HEK293 (cell line): ENCODE measurements at regions not wholly inside any gene's neighbourhood (a gene's known extent, or its start where the extent isn't known, plus 50 kb on each side); places are given as distances from the start of the nearest gene placed in this dataset.

Source experiments
- CTCF ChIA-PET: fragments of 350-600 bp; formaldehyde crosslinking; extraction: SDS; loops from one replicate; lab custom pipeline; 2021; ENCODE audit warnings: antibody characterized with exemption; lab: Yijun Ruan, JAX
- POLR2A ChIA-PET: fragments of 300-600 bp; formaldehyde crosslinking; extraction: SDS; loops from one replicate; lab custom pipeline; 2020; ENCODE audit warnings: antibody characterized with exemption, inconsistent platforms; lab: Yijun Ruan, JAX
- H3K27ac ChIP-seq: fragments of 200-500 bp; sonication (Bioruptor generic); 2 replicates; pipeline ENCODE4 v1.5.1; 2014; ENCODE audit warnings: low read depth, low read length, control low read depth, inconsistent platforms; ENCODE audit errors: extremely low read depth
- H3K36me3 ChIP-seq, 2 experiments: fragments of 200-500 bp in 1 of 2; sonication (Bioruptor generic) in 1 of 2; 1 replicate in 1 of 2; 2 replicates in 1 of 2; pipeline ENCODE4 v1.5.1; 2014 to 2017; ENCODE audit warnings: inconsistent platforms in 2 of 2, low read length in 2 of 2; ENCODE audit not compliant: control insufficient read depth in 2 of 2, insufficient read depth in 1 of 2
- H3K4me1 ChIP-seq: fragments of 200-500 bp; sonication (Bioruptor generic); 2 replicates; pipeline ENCODE4 v1.5.1; 2014; ENCODE audit warnings: mild to moderate bottlenecking, low read length, inconsistent platforms; ENCODE audit not compliant: control insufficient read depth, insufficient read depth
- H3K4me3 ChIP-seq: 2 replicates; pipeline ENCODE4 v1.5.1; 2011; ENCODE audit warnings: low read depth, mild to moderate bottlenecking, control low read depth, low read length, moderate library complexity
- H3K9me3 ChIP-seq: fragments of 200-500 bp; sonication (Bioruptor generic); 2 replicates; pipeline ENCODE4 v1.5.1; 2014; ENCODE audit warnings: low read depth, low read length, inconsistent platforms; ENCODE audit not compliant: control insufficient read depth, insufficient read depth
- MYNN ChIP-seq: fragments of 450-650 bp; formaldehyde crosslinking; IDR thresholded peaks from 2 replicates; pipeline ENCODE4 v1.5.1; 2016; ENCODE audit warnings: missing biosample characterization, missing genetic modification characterization, borderline replicate concordance
- RBAK ChIP-seq: fragments of 450-650 bp; formaldehyde crosslinking; IDR thresholded peaks from 2 replicates; pipeline ENCODE4 v1.5.1; 2016; ENCODE audit warnings: missing biosample characterization, missing genetic modification characterization
- SCRT2 ChIP-seq: fragments of 450-650 bp; formaldehyde crosslinking; IDR thresholded peaks from 2 replicates; pipeline ENCODE4 v1.5.1; 2016; ENCODE audit warnings: missing biosample characterization, missing genetic modification characterization
- ZFHX2 ChIP-seq: fragments of 450-650 bp; formaldehyde crosslinking; conservative IDR thresholded peaks from 2 replicates; pipeline ENCODE4 v1.5.1; 2016; ENCODE audit warnings: missing biosample characterization, missing genetic modification characterization
- ZNF112 ChIP-seq: fragments of 450-650 bp; formaldehyde crosslinking; IDR thresholded peaks from 2 replicates; pipeline ENCODE4 v1.5.0; 2017; ENCODE audit warnings: missing biosample characterization, missing genetic modification characterization
- ZNF146 ChIP-seq: fragments of 450-650 bp; formaldehyde crosslinking; IDR thresholded peaks from 2 replicates; pipeline ENCODE4 v1.5.1; 2016; ENCODE audit warnings: missing biosample characterization, missing genetic modification characterization
- ZNF155 ChIP-seq: fragments of 450-650 bp; formaldehyde crosslinking; IDR thresholded peaks from 2 replicates; pipeline ENCODE4 v1.5.1; 2016; ENCODE audit warnings: missing biosample characterization, missing genetic modification characterization
- ZNF324 ChIP-seq: fragments of 450-650 bp; formaldehyde crosslinking; IDR thresholded peaks from 2 replicates; pipeline ENCODE4 v1.5.1; 2016; ENCODE audit warnings: missing biosample characterization, missing genetic modification characterization
- ZNF354C ChIP-seq: fragments of 450-650 bp; formaldehyde crosslinking; IDR thresholded peaks from 2 replicates; pipeline ENCODE4 v1.5.1; 2016; ENCODE audit warnings: missing biosample characterization, missing genetic modification characterization, low read depth, borderline replicate concordance
- ZNF404 ChIP-seq: fragments of 450-650 bp; formaldehyde crosslinking; IDR thresholded peaks from 2 replicates; pipeline ENCODE4 v1.5.1; 2017; ENCODE audit warnings: missing biosample characterization, missing genetic modification characterization
- ZNF530 ChIP-seq: fragments of 450-650 bp; formaldehyde crosslinking; IDR thresholded peaks from 2 replicates; pipeline ENCODE4 v1.5.1; 2016; ENCODE audit warnings: low read depth, missing biosample characterization, missing genetic modification characterization
- ZNF549 ChIP-seq: fragments of 450-650 bp; IDR thresholded peaks from 2 replicates; pipeline ENCODE4 v1.5.1; 2018; ENCODE audit warnings: missing biosample characterization, missing genetic modification characterization, mild to moderate bottlenecking, inconsistent platforms, moderate library complexity
- ZNF629 ChIP-seq: fragments of 450-650 bp; formaldehyde crosslinking; IDR thresholded peaks from 2 replicates; pipeline ENCODE4 v1.5.1; 2017; ENCODE audit warnings: missing biosample characterization, missing genetic modification characterization
- ZNF701 ChIP-seq: fragments of 450-650 bp; formaldehyde crosslinking; IDR thresholded peaks from 2 replicates; pipeline ENCODE4 v1.5.1; 2016; ENCODE audit warnings: missing biosample characterization, missing genetic modification characterization
- ZNF777 ChIP-seq: fragments of 450-650 bp; formaldehyde crosslinking; IDR thresholded peaks from 2 replicates; pipeline ENCODE4 v1.5.1; 2017; ENCODE audit warnings: missing biosample characterization, missing genetic modification characterization, borderline replicate concordance
- TF ChIP-seq, protein P1 (sequence below): fragments of 450-650 bp; formaldehyde crosslinking; conservative IDR thresholded peaks from 2 replicates; pipeline ENCODE4 v1.5.1; 2016; ENCODE audit warnings: low read depth, missing biosample characterization, missing genetic modification characterization
- TF ChIP-seq, protein P2 (sequence below): fragments of 450-650 bp; formaldehyde crosslinking; IDR thresholded peaks from 2 replicates; pipeline ENCODE4 v1.5.1; 2016; ENCODE audit warnings: missing biosample characterization, missing genetic modification characterization
- TF ChIP-seq, protein P3 (sequence below): fragments of 450-650 bp; formaldehyde crosslinking; IDR thresholded peaks from 2 replicates; pipeline ENCODE4 v1.5.1; 2016; ENCODE audit warnings: missing biosample characterization, missing genetic modification characterization
- TF ChIP-seq, protein P4 (sequence below): fragments of 450-650 bp; formaldehyde crosslinking; IDR thresholded peaks from 2 replicates; pipeline ENCODE4 v1.5.1; 2016; ENCODE audit warnings: missing biosample characterization, missing genetic modification characterization, borderline replicate concordance
- TF ChIP-seq, protein P5 (sequence below): fragments of 450-650 bp; formaldehyde crosslinking; IDR thresholded peaks from 2 replicates; pipeline ENCODE4 v1.5.1; 2017; ENCODE audit warnings: missing biosample characterization, missing genetic modification characterization

DNA sequence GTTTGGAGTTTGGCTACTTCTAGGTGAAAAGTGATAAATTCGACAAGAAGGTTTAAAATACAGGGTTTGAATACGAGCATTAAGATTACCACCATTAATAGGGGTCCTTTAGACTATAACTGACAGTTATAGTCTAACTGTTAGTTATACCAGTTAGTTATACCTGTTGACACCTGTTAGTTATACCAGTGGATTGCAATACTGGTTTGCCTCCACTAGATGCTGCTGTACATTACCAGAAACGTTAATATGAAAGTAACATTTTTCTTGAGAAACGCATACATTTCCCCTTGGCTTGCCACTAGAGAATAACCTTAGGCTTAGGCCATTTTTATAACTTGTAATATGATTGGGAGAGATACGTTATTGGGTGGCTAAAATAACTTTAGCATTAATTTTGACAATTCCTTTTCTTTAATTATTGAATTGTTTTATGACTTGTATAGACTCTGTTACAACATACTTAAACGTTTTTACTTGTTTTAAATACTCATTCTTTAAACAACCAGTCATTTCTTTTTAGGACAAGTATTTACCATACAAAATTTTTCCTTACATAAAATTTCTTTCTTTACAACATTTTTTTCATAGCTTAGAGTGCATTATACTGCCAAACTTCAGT lies 911.2 kb downstream of the FSTL5 start:
- POLR2A ChIA-PET, result no interaction called here
- no peaks in the 10 kb centered on the region for H3K36me3 ChIP-seq
- H3K4me3 ChIP-seq, result no peak overlapping the region
- H3K4me1 ChIP-seq, result no peaks in the 10 kb centered on the region
- no peaks in the 10 kb centered on the region for H3K9me3 ChIP-seq
- no peak overlapping the region for H3K27ac ChIP-seq
- TF ChIP-seq SCRT2 (tag by site-specific recombination) (peak; percentile 85), ZNF354C (tag by site-specific recombination) (no peak)
- CTCF ChIA-PET, result interaction anchor here (0.6 to 0.7 kb wide), 2 partner anchors 163 to 917 kb away, joined by 3 read pairs; no protein-coding TSS in a partner anchor

DNA sequence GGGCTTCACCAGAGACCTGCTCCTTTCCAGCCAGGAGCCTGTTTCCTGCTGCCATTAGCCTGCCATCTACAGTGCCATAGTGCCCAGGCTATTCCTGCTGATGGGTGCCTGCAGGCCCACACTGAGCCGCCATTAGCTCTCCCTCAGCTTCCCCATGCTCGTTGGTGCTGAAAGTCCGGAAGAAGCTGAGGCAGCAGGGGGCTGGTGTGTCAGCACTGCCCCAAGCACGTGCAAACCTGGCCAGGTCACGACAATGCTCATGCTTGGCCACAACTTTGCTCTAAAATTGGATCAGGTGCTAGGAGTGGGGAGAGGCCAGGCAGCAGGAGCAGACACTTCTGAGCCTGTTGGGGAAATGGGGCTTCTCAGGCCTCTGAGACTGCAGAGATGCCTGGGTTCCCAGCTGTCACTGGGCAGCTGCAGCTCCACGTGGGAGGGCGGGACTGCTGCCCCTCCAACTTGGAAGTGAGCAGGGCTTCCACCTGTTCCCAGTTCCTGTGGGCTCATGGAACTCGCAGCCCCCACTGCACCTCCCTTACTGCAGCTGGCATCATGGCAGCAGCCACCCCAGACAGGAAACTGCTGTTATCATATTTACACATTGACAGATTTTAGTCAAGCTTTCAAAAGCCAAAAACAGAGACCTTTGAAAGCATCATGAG lies 913.9 kb downstream of the FSTL5 start:
- CTCF ChIA-PET, result no interaction called here
- TF ChIP-seq, protein P1, sequence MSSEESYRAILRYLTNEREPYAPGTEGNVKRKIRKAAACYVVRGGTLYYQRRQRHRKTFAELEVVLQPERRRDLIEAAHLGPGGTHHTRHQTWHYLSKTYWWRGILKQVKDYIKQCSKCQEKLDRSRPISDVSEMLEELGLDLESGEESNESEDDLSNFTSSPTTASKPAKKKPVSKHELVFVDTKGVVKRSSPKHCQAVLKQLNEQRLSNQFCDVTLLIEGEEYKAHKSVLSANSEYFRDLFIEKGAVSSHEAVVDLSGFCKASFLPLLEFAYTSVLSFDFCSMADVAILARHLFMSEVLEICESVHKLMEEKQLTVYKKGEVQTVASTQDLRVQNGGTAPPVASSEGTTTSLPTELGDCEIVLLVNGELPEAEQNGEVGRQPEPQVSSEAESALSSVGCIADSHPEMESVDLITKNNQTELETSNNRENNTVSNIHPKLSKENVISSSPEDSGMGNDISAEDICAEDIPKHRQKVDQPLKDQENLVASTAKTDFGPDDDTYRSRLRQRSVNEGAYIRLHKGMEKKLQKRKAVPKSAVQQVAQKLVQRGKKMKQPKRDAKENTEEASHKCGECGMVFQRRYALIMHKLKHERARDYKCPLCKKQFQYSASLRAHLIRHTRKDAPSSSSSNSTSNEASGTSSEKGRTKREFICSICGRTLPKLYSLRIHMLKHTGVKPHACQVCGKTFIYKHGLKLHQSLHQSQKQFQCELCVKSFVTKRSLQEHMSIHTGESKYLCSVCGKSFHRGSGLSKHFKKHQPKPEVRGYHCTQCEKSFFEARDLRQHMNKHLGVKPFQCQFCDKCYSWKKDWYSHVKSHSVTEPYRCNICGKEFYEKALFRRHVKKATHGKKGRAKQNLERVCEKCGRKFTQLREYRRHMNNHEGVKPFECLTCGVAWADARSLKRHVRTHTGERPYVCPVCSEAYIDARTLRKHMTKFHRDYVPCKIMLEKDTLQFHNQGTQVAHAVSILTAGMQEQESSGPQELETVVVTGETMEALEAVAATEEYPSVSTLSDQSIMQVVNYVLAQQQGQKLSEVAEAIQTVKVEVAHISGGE, result no peak
- no peak for TF ChIP-seq ZNF701
- no peak for TF ChIP-seq MYNN
- TF ChIP-seq, protein P2, sequence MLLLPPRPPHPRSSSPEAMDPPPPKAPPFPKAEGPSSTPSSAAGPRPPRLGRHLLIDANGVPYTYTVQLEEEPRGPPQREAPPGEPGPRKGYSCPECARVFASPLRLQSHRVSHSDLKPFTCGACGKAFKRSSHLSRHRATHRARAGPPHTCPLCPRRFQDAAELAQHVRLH (tag by site-specific recombination), result no peak
- no peak for TF ChIP-seq ZNF155 (tag by site-specific recombination)
- no peak for TF ChIP-seq ZNF530 (tag by site-specific recombination)
- TF ChIP-seq ZNF404 (tag by site-specific recombination), result no peak
- TF ChIP-seq, protein P3, sequence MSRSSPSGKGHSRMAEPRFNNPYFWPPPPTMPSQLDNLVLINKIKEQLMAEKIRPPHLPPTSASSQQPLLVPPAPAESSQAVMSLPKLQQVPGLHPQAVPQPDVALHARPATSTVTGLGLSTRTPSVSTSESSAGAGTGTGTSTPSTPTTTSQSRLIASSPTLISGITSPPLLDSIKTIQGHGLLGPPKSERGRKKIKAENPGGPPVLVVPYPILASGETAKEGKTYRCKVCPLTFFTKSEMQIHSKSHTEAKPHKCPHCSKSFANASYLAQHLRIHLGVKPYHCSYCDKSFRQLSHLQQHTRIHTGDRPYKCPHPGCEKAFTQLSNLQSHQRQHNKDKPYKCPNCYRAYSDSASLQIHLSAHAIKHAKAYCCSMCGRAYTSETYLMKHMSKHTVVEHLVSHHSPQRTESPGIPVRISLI (tag by site-specific recombination), result no peak
- no peak for TF ChIP-seq ZNF629 (tag by site-specific recombination)
- no peak for TF ChIP-seq RBAK (tag by site-specific recombination)
- no peak for TF ChIP-seq ZNF112 (tag by site-specific recombination)
- no peak for TF ChIP-seq ZNF324 (tag by site-specific recombination)
- no peak for TF ChIP-seq ZNF777
- TF ChIP-seq, protein P4, sequence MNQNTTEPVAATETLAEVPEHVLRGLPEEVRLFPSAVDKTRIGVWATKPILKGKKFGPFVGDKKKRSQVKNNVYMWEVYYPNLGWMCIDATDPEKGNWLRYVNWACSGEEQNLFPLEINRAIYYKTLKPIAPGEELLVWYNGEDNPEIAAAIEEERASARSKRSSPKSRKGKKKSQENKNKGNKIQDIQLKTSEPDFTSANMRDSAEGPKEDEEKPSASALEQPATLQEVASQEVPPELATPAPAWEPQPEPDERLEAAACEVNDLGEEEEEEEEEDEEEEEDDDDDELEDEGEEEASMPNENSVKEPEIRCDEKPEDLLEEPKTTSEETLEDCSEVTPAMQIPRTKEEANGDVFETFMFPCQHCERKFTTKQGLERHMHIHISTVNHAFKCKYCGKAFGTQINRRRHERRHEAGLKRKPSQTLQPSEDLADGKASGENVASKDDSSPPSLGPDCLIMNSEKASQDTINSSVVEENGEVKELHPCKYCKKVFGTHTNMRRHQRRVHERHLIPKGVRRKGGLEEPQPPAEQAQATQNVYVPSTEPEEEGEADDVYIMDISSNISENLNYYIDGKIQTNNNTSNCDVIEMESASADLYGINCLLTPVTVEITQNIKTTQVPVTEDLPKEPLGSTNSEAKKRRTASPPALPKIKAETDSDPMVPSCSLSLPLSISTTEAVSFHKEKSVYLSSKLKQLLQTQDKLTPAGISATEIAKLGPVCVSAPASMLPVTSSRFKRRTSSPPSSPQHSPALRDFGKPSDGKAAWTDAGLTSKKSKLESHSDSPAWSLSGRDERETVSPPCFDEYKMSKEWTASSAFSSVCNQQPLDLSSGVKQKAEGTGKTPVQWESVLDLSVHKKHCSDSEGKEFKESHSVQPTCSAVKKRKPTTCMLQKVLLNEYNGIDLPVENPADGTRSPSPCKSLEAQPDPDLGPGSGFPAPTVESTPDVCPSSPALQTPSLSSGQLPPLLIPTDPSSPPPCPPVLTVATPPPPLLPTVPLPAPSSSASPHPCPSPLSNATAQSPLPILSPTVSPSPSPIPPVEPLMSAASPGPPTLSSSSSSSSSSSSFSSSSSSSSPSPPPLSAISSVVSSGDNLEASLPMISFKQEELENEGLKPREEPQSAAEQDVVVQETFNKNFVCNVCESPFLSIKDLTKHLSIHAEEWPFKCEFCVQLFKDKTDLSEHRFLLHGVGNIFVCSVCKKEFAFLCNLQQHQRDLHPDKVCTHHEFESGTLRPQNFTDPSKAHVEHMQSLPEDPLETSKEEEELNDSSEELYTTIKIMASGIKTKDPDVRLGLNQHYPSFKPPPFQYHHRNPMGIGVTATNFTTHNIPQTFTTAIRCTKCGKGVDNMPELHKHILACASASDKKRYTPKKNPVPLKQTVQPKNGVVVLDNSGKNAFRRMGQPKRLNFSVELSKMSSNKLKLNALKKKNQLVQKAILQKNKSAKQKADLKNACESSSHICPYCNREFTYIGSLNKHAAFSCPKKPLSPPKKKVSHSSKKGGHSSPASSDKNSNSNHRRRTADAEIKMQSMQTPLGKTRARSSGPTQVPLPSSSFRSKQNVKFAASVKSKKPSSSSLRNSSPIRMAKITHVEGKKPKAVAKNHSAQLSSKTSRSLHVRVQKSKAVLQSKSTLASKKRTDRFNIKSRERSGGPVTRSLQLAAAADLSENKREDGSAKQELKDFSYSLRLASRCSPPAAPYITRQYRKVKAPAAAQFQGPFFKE, result no peak
- TF ChIP-seq, protein P5, sequence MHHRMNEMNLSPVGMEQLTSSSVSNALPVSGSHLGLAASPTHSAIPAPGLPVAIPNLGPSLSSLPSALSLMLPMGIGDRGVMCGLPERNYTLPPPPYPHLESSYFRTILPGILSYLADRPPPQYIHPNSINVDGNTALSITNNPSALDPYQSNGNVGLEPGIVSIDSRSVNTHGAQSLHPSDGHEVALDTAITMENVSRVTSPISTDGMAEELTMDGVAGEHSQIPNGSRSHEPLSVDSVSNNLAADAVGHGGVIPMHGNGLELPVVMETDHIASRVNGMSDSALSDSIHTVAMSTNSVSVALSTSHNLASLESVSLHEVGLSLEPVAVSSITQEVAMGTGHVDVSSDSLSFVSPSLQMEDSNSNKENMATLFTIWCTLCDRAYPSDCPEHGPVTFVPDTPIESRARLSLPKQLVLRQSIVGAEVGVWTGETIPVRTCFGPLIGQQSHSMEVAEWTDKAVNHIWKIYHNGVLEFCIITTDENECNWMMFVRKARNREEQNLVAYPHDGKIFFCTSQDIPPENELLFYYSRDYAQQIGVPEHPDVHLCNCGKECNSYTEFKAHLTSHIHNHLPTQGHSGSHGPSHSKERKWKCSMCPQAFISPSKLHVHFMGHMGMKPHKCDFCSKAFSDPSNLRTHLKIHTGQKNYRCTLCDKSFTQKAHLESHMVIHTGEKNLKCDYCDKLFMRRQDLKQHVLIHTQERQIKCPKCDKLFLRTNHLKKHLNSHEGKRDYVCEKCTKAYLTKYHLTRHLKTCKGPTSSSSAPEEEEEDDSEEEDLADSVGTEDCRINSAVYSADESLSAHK, result no peak
- TF ChIP-seq ZFHX2 (tag by site-specific recombination), result no peak
- TF ChIP-seq ZNF146 (tag by site-specific recombination), result no peak
- no peak for TF ChIP-seq ZNF549 (tag by site-specific recombination)

More for the DNA sequence above, 913.9 kb downstream of the FSTL5 start:
- no peaks in the 10 kb centered on the region for H3K4me1 ChIP-seq
- H3K9me3 ChIP-seq, result no peaks in the 10 kb centered on the region
- H3K36me3 ChIP-seq, result no peaks in the 10 kb centered on the region
- H3K27ac ChIP-seq, result no peak overlapping the region
- POLR2A ChIA-PET, result no interaction called here
- no peak overlapping the region for H3K4me3 ChIP-seq
